Astrocyte (in vitro differentiated cells and primary cell): ENCODE measurements at regions not wholly inside any gene's neighbourhood (a gene's known extent, or its start where the extent isn't known, plus 50 kb on each side); places are given as distances from the start of the nearest gene placed in this dataset.

Experiments used
- DNase-seq: peaks from one replicate; pipeline ENCODE4 v3.0.0-alpha.2; 2010; ENCODE audit warnings: low read depth
- FAIRE-seq: peaks from 2 replicates; lab custom pipeline; 2011; peaks lifted over from hg19 to GRCh38; lab: Jason Lieb, UNC
- H2AFZ ChIP-seq: 2 replicates; pipeline ENCODE4 v1.6.0; 2012; ENCODE audit warnings: low read depth, low read length, inconsistent platforms
- H3K27ac ChIP-seq: 2 replicates; pipeline ENCODE4 v1.5.1; 2011; ENCODE audit warnings: low read depth, low read length, inconsistent platforms
- H3K27me3 ChIP-seq: 2 replicates; pipeline ENCODE4 v1.6.0; 2011; ENCODE audit warnings: low read length, inconsistent platforms; ENCODE audit not compliant: insufficient read depth
- H3K36me3 ChIP-seq: 2 replicates; pipeline ENCODE4 v1.5.1; 2011; ENCODE audit warnings: low read length, inconsistent platforms; ENCODE audit not compliant: insufficient read depth
- H3K4me1 ChIP-seq: 2 replicates; pipeline ENCODE4 v1.5.1; 2011; ENCODE audit warnings: low read length, inconsistent platforms; ENCODE audit not compliant: insufficient read depth
- H3K4me2 ChIP-seq: 2 replicates; pipeline ENCODE4 v1.6.0; 2012; ENCODE audit warnings: low read length, inconsistent platforms
- H3K4me3 ChIP-seq: 2 replicates; pipeline ENCODE4 v1.5.1; 2011; ENCODE audit warnings: low read depth, mild to moderate bottlenecking, low read length, inconsistent platforms; ENCODE audit not compliant: insufficient read depth
- H3K79me2 ChIP-seq: 2 replicates; pipeline ENCODE4 v1.6.0; 2012; ENCODE audit warnings: mild to moderate bottlenecking, low read length, inconsistent platforms; ENCODE audit not compliant: insufficient read depth
- H3K9ac ChIP-seq: 2 replicates; pipeline ENCODE4 v1.6.0; 2012; ENCODE audit warnings: mild to moderate bottlenecking, low read length, inconsistent platforms
- H3K9me3 ChIP-seq: 2 replicates; pipeline ENCODE4 v1.5.1; 2012; ENCODE audit warnings: low read depth, mild to moderate bottlenecking, low read length, inconsistent platforms; ENCODE audit not compliant: insufficient read depth
- H4K20me1 ChIP-seq: 2 replicates; pipeline ENCODE4 v1.6.0; 2012; ENCODE audit warnings: low read length, inconsistent platforms; ENCODE audit not compliant: insufficient read depth
- H3K27ac Mint-ChIP-seq: one replicate; pipeline ENCODE4 v1.8.0; 2021; ENCODE audit warnings: mild to moderate bottlenecking, mixed read lengths; ENCODE audit not compliant: unreplicated experiment
- H3K27me3 Mint-ChIP-seq: one replicate; pipeline ENCODE4 v1.8.0; 2021; ENCODE audit warnings: low read depth, mixed read lengths; ENCODE audit not compliant: unreplicated experiment
- H3K36me3 Mint-ChIP-seq: one replicate; pipeline ENCODE4 v1.8.0; 2021; ENCODE audit warnings: low read depth, mixed read lengths; ENCODE audit not compliant: unreplicated experiment
- H3K4me1 Mint-ChIP-seq: one replicate; pipeline ENCODE4 v1.8.0; 2021; ENCODE audit warnings: low read depth, mixed read lengths; ENCODE audit not compliant: unreplicated experiment
- H3K4me3 Mint-ChIP-seq: one replicate; pipeline ENCODE4 v1.8.0; 2021; ENCODE audit warnings: mild to moderate bottlenecking, moderate library complexity, mixed read lengths; ENCODE audit not compliant: unreplicated experiment
- H3K9me3 Mint-ChIP-seq: one replicate; pipeline ENCODE4 v1.8.0; 2021; ENCODE audit warnings: mild to moderate bottlenecking, mixed read lengths; ENCODE audit not compliant: unreplicated experiment
- EZH2 ChIP-seq: IDR thresholded peaks from 2 replicates; pipeline ENCODE4 v1.6.1; 2012; ENCODE audit warnings: mild to moderate bottlenecking, low read length, inconsistent platforms; ENCODE audit not compliant: insufficient read depth
- TF ChIP-seq, protein P1 (sequence below): IDR thresholded peaks from 2 replicates; pipeline ENCODE4 v1.5.1; 2011; ENCODE audit warnings: low read depth, mild to moderate bottlenecking, inconsistent platforms, low read length, moderate library complexity; ENCODE audit not compliant: insufficient read depth

DNA sequence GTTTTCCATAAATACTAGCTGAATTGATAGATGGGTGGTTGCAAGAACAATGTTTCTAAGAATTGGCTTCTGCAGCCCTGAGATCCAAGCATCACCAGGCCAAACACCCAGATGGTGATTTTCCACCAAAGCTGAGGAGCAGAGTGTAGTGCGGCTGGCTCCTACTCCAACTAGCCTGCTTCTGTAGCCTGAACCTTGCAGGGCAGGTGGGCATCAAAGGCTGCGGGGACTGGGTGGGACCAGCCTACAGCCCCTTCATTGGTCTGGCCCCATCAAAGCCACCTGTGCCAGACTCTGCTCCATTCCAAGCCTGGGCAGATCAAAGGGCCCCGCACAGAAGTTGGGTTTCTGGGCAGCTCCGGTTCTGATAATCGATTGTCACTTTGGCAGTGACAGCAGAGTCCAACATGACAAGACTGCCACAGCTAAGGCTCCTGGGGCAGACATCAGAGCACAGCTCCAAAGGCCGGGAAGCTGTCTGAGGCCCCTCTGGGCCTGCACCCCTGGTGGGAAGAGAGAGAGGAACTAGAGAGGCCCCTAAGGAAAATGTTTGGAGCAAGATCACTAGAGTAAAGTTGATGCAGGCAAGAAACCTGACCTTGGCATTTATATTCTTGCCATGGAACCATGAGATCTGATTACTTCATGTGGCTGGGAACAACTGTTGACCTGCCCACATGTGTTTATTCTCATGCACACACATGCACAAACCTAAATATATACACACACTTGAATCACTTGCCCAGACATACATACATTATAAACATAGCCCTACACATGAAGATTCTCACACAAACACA is 582.9 kb downstream of the INSC start:
- H2AFZ ChIP-seq, result no peak overlapping the region
- peaks cover 6% of the 10 kb centered on the region for H3K4me1 ChIP-seq
- Mint-ChIP-seq H3K4me3 (no peak overlapping the region), H3K27ac (no peak overlapping the region), H3K4me1 (peaks cover 8% of the 10 kb centered on the region), H3K27me3 (peaks cover 4% of the 10 kb centered on the region), H3K36me3 (no peaks in the 10 kb centered on the region), H3K9me3 (peaks cover 3% of the 10 kb centered on the region)
- peaks cover 2% of the 10 kb centered on the region for H3K27me3 ChIP-seq
- no peak for FAIRE-seq
- no peak overlapping the region for H3K4me3 ChIP-seq
- no peaks in the 10 kb centered on the region for H4K20me1 ChIP-seq
- no peaks in the 10 kb centered on the region for H3K79me2 ChIP-seq
- no peak overlapping the region for H3K4me2 ChIP-seq
- H3K36me3 ChIP-seq, result no peaks in the 10 kb centered on the region
- no peaks in the 10 kb centered on the region for H3K9me3 ChIP-seq
- DNase-seq, result no peak
- TF ChIP-seq, protein P1, sequence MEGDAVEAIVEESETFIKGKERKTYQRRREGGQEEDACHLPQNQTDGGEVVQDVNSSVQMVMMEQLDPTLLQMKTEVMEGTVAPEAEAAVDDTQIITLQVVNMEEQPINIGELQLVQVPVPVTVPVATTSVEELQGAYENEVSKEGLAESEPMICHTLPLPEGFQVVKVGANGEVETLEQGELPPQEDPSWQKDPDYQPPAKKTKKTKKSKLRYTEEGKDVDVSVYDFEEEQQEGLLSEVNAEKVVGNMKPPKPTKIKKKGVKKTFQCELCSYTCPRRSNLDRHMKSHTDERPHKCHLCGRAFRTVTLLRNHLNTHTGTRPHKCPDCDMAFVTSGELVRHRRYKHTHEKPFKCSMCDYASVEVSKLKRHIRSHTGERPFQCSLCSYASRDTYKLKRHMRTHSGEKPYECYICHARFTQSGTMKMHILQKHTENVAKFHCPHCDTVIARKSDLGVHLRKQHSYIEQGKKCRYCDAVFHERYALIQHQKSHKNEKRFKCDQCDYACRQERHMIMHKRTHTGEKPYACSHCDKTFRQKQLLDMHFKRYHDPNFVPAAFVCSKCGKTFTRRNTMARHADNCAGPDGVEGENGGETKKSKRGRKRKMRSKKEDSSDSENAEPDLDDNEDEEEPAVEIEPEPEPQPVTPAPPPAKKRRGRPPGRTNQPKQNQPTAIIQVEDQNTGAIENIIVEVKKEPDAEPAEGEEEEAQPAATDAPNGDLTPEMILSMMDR, result no peak
- no peak for TF ChIP-seq EZH2
- H3K9ac ChIP-seq, result no peak overlapping the region
- H3K27ac ChIP-seq, result no peak overlapping the region

DNA sequence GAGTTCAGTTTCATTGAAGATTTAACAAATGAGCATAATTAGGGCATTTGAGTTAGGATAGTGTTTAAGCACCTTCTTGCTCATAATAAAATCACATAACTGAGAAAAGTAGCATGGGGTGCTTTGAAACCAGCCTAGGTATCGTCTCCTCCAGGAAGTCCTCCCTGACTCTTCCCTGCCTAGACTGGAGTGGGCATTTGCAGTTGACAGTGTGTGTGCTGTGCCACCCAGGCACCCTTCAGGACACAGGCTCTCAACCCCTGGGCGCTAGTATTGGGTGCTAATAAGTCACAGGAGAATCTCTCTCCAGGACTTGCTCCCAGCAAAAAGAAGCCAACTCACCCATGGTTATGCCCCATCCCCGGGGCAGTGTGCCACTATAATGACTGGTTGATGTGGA is 584.1 kb downstream of the INSC start:
- no peak for TF ChIP-seq EZH2
- no peak overlapping the region for H2AFZ ChIP-seq
- H3K27ac ChIP-seq, result no peak overlapping the region
- H4K20me1 ChIP-seq, result no peaks in the 10 kb centered on the region
- H3K36me3 ChIP-seq, result no peaks in the 10 kb centered on the region
- DNase-seq, result no peak
- no peak overlapping the region for H3K4me2 ChIP-seq
- H3K4me3 ChIP-seq, result no peak overlapping the region
- H3K4me1 ChIP-seq, result no peaks in the 10 kb centered on the region
- H3K4me1 Mint-ChIP-seq, result peaks cover 5% of the 10 kb centered on the region
- H3K27me3 ChIP-seq, result peaks cover 2% of the 10 kb centered on the region
- no peak overlapping the region for H3K4me3 Mint-ChIP-seq
- H3K36me3 Mint-ChIP-seq, result no peaks in the 10 kb centered on the region
- H3K9ac ChIP-seq, result no peak overlapping the region
- FAIRE-seq, result no peak
- no peaks in the 10 kb centered on the region for H3K79me2 ChIP-seq
- peaks cover 4% of the 10 kb centered on the region for H3K27me3 Mint-ChIP-seq
- H3K27ac Mint-ChIP-seq, result no peak overlapping the region
- H3K9me3 ChIP-seq, result no peaks in the 10 kb centered on the region
- H3K9me3 Mint-ChIP-seq, result peaks cover 5% of the 10 kb centered on the region

DNA sequence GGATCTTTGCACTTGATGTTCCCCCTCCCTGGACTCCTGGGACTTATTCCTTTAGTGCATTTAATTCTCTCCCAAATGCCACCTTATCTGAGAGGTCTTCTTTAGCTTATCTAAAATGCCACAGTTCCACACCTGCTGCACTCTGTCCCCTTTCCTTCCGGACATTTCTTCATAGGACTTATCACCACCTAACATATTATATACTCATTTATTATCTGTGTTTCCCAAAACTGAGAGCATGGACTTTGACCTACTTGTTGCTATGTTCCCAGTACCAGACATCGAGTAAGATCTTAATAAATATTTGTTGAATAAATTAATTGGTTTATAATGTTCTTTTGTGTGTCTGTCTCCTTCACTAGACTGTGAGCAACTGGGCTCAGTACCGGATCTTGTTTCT is 585.3 kb downstream of the INSC start:
- Histone ChIP-seq H2AFZ (no peak overlapping the region), H3K79me2 (no peaks in the 10 kb centered on the region), H3K36me3 (no peaks in the 10 kb centered on the region), H3K4me3 (no peak overlapping the region), H3K4me1 (no peaks in the 10 kb centered on the region), H3K27me3 (peaks cover 2% of the 10 kb centered on the region), H3K9me3 (no peaks in the 10 kb centered on the region), H3K9ac (no peak overlapping the region), H3K4me2 (no peak overlapping the region), H3K27ac (no peak overlapping the region), H4K20me1 (no peaks in the 10 kb centered on the region)
- TF ChIP-seq EZH2, result no peak
- TF ChIP-seq, protein P1, result no peak
- H3K4me3 Mint-ChIP-seq, result no peak overlapping the region
- DNase-seq, result no peak
- peaks cover 4% of the 10 kb centered on the region for H3K27me3 Mint-ChIP-seq
- no peak overlapping the region for H3K27ac Mint-ChIP-seq
- peaks cover 5% of the 10 kb centered on the region for H3K9me3 Mint-ChIP-seq
- no peaks in the 10 kb centered on the region for H3K36me3 Mint-ChIP-seq
- H3K4me1 Mint-ChIP-seq, result peaks cover 5% of the 10 kb centered on the region
- FAIRE-seq, result no peak
